NCI-H774 (cell line): ENCODE measurements at regions not wholly inside any gene's neighbourhood (a gene's known extent, or its start where the extent isn't known, plus 50 kb on each side); places are given as distances from the start of the nearest gene placed in this dataset.
"Not testable (repeated sequence)": the region's sequence is repeated elsewhere in the genome, so short reads cannot be mapped to it uniquely, and the experiment has no call there.

Experiments
- DNase-seq: peaks from one replicate; lab custom pipeline; 2025; lab: John Stamatoyannopoulos, UW

DNA sequence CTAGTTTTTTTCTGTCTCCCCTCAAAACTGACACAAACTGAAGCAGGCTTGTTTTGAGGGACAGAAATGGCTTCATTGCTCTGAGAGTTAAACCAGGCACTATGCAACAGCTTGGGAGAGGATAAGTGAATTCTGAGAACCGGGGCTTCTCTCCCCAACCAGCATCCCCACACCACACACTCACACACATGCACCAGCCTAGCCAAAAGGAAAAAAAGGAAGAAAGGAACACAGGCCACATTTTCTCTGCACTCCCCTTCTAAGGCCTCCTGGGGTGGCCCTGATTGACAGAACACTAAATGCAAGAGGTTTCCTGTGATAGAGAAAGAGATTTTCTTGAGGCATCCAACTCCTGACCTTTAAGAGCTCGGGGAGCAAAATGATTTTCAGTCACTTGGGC is 177.5 kb downstream of the TLE3 start:
- DNase-seq = no peak

DNA sequence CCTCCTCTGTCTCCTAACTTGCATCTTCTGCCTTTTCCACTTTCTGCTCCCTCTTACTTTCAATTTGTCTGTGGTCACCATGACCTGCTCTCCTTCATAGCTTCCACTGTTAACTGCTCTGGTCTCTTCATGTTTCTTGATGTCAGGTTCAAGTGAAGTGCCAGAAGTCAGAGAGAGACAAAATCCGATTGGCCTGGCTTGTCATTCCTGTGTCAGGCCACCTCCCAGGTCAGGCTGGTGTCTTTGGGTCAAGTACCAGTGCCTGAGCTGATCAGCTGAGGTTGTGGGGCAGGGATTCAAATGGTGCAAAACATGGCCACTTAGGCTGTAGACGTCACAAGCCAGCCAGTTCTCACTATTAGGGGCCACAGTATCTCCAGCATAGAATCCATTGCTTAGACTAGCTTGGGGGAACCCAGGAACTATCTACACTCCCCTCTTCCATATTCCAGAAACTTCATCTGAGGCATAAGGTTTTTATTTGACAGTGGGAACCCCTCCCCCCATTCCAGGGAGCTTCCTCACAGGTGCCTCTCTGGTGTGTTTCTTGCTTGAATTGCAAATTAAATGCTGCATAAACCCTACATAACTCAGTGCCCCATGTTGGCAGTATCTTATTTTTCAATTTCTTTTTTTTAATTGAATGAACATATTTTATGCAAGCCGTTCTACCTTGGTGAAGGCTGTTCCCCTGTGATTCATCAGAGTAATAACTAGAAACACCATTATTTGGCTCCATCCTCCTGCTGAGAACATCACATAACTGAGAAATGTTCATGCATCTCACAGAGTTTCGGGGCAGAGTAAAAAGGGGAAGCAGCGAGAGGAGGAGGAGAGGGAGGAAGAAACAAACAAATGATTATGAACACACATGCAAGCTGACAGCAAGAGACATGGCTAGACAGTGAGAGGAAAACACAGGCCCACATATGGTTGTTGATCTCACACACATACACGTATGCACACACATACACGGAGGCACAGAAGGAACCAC is 175.8 kb downstream of the TLE3 start:
- no peak for DNase-seq

DNA sequence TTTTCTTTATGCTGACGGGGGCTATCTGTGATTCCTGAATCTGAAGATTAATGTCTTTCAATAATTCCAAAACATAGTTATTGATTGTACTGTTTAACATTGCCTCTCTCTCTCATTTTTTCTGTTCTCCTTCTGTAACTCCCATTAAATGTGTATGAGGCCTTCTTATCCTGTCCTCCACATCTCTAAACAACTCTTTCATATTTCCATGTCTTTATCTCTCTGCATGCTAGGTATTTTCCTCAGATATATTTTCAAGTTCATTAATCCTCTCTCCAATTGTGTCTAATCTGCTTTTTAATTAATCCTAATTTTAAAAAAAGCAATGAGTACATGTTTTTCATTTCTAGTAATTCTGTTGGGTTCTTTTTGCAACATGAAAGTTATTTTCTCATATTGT is 173.2 kb downstream of the TLE3 start:
- no peak for DNase-seq

DNA sequence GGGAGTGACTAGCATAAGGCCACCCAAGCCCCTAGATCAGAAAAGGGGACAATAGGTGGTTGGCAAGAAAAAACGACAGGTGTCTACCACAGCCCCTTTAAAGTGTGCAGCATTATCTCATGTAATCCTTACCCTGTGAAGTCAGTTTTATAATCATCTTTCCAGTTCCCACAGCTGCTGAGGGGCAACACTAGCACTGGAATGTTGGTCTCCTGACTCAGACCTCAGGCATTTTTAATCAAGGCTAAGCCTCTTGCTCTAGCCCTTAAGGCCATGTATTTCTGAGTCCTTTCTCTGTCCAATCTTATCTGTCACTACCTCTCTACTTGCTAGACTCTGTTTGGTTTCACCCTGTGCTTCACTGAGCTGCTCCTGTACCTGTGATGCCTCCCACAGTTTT is 171.7 kb downstream of the TLE3 start:
- no peak for DNase-seq

DNA sequence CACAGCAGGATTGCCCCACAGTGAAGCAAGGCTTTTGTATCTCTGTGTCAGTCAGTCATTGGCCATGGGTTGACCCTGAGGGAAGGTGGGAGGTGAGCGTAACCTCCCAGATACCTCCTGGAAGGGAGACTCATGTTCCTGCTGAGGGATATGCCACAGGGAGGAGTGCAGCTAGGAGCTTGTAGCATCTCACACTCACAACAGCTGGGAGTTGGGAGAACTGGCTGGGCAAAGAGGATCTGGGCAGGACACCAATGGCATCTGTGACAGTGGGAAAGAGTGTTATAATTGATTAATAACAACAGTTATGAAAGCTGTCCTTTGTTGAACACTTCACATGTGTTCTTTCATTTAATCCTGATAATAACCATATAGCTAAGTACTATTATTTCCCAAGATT is 171.0 kb downstream of the TLE3 start:
- DNase-seq = no peak

DNA sequence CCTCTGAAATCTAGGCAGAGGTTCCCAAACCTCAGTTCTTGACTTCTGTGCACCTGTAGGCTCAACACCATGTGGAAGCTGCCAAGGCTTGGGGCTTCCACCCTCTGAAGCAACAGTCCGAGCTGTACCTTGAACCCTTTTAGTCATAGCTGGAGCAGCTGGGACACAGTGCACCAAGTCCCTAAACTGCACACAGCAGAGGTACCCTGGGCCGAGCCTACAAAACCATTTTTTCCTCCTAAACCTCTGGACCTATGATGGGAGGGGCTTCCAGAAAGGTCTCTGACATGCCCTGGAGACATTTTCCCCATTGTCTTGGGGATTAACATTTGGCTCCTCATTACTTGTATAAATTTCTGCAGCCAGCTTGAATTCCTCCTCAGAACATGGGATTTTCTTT is 168.8 kb downstream of the TLE3 start:
- not testable (repeated sequence) for DNase-seq

DNA sequence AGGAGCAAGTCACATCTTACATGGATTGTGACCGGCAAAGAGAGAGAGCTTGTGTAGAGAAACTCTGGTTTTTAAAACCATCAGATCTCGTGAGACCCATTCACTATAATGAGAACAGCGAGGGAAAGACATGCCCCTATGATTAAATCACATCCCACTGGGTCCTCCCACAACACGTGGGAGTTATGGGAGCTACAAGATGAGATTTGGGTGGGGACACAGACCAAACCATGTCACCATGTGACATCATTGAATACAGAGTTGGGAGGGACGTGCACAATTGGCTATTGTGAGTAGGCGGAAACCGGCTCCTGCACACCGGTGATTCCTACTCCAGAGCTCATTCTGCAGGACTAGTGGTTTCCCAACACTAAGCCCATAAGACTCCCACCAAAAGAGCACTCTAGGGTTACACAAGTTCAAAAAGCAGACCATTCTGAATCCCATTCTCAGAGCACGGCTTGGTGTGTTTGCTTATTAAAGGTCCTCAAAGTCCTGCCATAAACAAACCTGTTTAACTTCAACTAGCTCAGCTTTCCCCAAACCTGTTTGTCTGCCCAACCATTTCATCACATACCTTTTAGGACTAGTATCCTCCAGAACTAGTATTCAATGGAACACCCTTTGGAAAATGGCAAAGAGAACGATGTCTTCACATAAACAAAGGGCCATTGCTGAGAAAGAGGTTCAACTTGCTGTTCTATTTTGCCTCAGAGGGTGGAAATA is 167.6 kb downstream of the TLE3 start:
- DNase-seq = no peak

DNA sequence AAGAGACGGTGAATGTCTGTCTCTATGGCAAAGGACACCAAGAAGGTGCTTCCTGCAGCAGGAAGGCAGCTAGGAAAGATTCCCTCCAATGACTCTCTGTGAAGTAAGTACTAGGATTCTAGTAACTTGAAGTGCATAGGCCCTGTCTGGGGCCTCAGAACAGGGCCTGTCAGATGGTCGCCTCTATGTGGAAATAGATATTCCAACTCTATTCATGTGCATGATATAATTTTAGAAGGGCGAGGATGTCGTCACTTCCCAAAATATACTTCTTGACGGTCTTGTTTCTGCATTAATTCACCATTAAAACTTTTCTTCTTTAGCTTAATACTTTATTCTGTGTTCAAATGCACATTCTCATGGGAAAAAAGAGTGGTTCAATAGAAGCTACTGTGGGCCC is 167.0 kb downstream of the TLE3 start:
- DNase-seq = no peak

DNA sequence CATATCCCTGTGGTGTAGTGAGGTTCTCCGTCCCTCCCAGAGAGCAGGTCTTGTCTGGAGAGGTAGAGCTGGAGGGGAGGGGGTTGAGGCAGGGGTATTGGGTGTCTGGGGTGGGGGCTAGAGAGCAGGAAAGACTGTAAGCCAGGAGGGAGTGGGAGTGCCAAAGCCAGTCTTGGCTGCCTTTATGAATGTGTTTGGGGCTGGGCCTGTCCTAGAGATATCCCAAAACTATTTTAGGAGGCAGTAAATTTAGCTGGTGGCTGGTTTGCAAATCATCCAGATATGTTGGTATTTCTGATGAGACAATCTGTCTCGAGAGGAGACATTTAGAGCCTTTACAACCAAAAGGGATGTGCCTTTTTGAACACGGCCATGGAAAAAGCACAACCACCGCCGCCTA is 166.6 kb downstream of the TLE3 start:
- no peak for DNase-seq

DNA sequence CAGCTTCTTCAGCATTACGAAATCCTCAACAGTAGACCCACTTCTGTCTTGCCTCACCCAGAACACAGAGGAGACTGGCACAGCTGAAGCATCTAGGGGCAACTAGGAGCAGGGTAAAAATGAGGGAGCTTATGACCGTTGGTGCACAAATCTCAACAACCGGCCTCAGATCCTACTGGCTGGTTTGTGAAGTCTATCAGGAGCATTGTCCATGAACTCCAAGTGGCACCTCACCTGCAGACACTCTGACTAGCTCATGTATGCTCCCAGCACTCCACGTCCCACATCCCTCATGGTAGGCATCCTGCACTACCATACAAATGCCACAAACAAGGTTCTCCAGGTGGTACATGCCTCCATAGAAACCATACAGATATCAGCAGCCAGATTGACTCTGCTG is 163.1 kb downstream of the TLE3 start:
- no peak for DNase-seq

DNA sequence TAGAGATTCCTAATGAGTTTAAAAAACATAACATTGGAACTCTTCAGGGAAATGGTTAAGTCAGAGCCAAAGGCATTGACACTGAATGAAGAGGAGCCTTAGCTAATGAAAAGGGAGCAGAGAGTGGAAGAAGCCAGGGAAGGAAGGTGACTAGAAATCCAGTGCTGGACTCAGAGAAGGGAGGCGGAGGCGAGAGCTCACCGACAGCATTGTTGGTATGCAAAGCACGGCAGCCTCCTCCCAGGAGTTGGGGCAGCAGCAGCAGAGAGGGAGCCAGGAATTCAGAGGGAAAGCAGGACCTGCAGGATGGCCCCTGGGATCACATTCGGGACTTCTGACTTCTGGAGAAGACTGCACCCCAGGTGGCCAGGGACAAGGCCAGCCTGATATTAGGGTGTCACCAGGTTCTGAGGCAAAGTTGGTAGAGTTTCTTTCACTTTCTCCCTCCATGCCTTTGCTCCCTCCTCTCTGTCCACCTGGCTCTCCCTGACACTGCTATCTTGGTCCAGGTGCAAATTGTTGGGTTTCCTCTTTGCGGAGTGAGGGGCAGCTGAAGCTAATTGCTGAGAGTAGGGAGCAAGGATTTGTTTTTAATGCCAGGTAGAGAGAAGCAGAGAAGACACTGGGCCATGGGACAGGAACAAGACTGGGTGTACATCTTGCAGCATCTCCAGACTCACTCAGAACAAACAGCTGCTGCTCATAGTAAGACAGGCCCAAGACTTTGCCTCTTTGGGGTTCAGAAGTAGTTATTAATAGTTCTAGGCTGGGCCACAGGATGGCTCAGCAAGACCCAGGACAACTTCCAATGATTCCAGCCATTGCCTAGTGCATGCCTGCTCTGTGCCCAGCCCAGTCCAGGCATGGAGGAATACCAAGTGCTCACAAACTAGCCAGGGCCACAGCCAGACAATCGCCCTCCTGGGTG is 157.9 kb downstream of the TLE3 start:
- DNase-seq = no peak

DNA sequence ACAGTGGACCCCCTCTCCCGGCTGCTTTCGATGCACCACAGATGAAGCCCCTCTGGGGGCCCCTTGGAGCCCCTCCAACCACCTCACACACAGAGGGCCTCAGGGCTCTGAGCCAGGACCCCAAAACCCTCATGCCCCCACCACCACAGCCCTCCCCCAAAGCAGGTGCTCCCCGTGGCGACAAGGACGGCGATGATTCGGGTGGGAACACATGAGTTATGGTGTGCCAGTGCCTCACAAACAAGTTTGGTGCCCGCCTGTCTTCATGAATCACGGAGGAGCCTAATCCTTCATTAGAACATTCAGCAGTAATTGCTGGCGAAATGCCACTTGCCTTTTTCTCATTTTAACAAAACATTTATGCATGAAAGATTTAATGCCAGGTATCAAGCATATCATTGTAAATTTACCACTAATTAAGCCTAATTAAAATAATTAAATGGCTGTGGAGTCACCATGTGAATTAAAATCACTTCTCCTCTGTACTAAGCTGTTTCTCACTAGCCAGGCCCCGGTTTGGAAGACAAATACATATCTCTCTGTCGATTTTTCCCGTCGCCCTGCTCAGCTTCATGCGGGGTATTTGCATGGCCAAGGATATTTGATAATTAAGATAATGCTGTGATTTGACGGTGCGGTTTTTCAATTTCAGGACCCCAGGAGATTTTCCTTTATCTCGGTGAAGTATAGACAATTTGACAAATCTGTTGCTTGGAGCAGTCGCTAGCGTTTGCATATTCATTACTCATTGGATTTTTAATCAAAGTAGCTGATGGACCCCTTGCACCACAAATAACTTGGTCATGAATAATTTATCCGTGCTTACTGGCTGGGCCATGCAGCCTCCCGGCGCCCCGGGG is 157.0 kb downstream of the TLE3 start:
- no peak for DNase-seq

DNA sequence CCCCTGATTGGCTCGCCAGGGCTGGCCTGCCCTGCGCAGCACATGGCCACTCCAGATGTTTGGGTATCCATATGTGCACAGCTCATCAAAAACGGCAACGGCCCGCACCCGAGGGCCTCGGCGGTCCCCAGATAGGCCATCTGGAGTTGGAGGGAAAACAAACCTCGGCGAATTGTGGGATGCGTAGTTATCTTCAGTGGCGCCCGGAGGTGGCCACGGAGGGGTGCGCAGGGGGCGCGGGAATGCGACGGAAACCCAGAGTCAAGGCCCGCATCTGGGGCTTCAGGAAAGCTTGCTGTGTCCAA is 156.5 kb downstream of the TLE3 start:
- DNase-seq = no peak

DNA sequence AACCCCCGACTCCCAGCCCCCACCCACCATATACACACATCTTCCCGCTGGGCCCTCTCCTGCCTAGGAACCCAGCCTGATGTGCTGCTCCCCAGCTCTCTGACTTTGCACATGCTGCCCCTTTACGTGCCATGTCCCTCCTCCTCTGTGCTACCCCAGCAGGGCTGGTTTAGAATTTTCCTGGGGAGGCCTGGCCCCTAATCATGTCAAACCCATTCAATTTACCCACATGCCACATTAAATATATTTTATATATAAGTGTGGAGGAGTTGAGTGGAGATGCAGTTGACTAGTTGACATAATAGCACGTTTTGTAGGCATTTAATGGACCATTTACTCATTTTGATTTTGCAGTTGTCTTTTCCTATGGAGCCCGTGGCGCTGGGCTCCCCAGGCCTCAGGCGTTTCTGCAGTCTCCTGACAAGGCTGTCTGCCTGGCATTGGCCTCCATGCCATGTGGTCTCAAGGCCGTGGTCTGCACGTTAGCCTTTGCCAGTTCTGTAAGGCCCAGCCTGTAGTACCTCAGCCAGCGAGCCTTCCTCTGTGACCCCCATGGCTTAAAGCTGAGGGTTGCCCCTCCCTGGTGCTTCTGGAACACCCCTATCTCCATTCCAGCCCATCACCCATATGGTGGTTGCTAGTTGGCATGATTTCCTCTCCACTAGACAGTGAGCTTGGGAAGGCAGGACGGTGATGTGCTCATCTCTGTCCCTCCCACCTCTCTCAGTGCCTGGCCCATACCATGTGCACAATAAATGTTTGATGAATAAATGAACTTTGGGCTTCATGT is 155.8 kb downstream of the TLE3 start:
- no peak for DNase-seq

DNA sequence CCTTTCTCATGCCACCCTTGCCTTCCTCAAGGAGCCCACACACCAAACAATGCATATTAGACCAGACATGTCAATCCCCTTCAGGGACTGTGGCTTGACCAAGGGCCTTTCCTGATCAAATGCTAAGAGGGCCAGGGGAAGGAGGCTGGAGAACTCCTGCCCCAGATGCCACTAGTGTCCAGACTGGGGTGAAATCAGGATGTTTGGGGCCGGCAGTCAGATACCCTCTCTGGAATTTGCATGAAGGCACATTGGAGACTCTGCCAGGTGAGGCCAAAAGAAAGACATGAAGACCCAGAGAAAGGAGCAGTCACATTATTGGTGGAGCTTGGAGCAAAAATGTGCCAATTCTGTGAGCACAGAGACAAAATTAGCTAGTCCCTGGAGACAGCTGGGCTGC is 154.1 kb downstream of the TLE3 start:
- no peak for DNase-seq

DNA sequence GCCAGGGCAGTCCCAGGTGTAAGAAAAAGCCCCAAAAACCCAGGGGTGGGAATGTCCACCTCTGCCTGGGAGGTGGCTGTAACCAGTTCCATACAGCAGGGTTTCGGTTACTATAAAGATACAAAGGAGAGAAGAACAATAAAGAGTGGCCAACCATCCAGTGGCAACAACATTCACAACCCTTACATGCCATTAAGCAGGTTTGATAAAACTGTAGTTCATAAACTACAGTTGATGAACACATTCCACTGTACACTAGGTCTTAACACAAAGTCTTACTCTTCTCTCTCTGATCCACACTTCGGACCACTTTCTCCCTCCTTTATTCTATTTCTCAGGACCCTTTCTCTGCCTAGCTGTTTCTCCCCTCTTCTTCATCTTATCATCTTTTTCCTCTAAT is 152.0 kb downstream of the TLE3 start:
- no peak for DNase-seq

DNA sequence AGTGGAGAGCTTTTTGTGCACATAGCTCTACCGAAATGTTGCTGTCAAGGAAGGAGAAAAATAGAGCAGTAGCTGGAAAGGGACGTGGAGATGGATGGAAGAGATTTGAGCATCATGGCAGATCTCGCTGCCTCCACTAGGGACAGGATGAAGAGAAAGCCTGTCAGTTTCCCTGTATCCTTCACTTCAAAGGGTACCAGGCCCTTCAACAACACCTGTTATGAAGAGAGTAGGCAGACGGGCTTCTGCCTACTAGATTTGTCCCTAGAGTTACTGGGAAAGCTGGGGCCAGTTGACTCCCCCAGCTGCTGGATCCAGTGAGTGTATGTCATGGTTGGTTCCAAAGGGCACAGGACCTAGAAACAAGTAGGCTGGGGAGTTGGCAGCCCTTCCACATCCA is 150.8 kb downstream of the TLE3 start:
- DNase-seq = no peak

DNA sequence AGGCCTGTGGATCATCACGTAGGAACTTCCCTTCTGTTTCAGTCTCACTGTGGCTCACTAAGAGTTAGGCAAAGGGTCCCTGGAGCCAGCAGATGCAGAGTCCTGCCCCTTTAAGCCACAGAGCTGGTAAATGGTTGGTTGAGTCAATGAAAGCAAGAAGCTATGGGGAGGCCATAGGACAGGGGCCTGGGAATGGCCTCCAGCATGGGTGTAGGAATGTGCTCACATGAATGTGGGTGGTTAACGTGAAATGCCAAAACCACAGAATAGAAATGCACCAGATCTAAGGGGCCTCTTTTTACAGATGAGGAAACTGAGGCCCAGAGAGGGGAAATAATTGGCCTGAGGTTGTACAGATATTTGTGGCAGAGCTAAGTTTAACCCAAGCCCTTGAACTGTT is 150.3 kb downstream of the TLE3 start:
- DNase-seq = no peak

DNA sequence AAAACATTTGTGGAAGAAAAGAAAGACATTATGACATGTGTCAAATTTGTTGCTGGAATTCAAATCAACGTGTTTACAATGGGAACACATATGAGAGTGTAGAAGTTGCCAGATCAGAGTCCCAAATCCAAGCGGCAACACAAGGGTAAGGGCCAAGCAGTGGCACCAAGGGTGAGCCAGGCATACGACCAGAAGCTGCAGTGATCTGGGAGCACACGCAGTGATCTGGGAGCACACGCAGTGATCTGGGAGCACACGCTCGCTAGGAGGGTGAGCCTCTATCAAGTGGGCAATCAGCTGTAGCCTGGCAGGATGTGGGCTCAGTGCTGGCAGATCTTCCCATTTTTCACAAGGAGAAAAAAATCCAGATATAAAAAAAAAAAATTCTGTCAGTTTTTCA is 148.2 kb downstream of the TLE3 start:
- no peak for DNase-seq

DNA sequence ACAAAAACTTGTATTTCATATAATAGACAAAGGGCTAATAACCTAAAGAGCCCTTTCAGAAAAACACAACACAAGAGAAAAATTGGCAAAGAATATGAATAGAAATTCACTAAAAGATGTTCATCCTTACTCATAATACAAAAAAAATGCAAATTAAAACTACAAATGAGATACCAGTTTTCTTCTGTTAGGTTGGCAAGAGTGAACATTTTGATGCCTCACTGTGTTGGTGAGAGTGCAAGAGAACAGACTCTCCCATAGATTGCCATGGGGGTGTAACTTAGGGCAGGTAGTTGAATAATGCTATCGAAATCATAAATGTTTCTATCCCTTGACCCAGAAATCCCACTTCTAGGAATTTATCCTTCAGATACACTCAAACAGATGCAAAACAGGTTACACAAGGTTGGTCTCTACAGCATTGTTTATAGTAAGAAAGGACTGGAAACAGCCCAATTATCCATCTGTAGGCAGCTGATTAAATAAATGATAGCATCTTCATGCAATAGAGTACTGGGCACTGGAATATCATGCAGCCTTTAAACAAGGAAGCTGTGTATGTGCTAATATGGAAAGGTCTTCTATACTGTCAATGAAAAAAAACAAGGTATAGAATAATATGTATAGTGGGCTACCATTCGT is 146.3 kb downstream of the TLE3 start:
- DNase-seq = peak; percentile 67
